Mammary epithelial cell (primary cell): ENCODE measurements at regions not wholly inside any gene's neighbourhood (a gene's known extent, or its start where the extent isn't known, plus 50 kb on each side); places are given as distances from the start of the nearest gene placed in this dataset.

Experiments used
- CTCF ChIP-seq, 2 donors: IDR thresholded peaks in 1 of 2; conservative IDR thresholded peaks in 1 of 2; 2 replicates each; pipeline ENCODE4 v1.5.1; 2011 to 2012; ENCODE audit warnings: inconsistent platforms in 2 of 2, low read length in 2 of 2, mild to moderate bottlenecking in 2 of 2, control low read depth in 1 of 2, low read depth in 1 of 2; ENCODE audit not compliant: insufficient read depth in 1 of 2; ENCODE audit errors: extremely low read depth in 1 of 2
- EZH2 ChIP-seq: IDR thresholded peaks from 2 replicates; pipeline ENCODE4 v1.6.1; 2012; ENCODE audit warnings: low read length, inconsistent platforms, borderline replicate concordance

- no peak for TF ChIP-seq CTCF (conservative IDR thresholded peaks at IDR 0.05 in 1 of 2, IDR thresholded peaks at IDR 0.05 in 1 of 2; ENCODE audit: extremely low read depth in 1 of 2, insufficient read depth in 1 of 2, low read depth in 1 of 2, low read length in 2 of 2)
- TF ChIP-seq EZH2, result no peak
Observed at GRCh38 chr4:33714971-33715370, 2529.3 kb downstream of the ARAP2 start.
